ENCODE measurements at regions not wholly inside any gene's neighbourhood (a gene's known extent, or its start where the extent isn't known, plus 50 kb on each side); places are given as distances from the start of the nearest gene placed in this dataset.

- Histone ChIP-seq H3K27ac (no peak overlapping the region), H3K4me1 (no peaks in the 10 kb centered on the region), H3K27me3 (no peaks in the 10 kb centered on the region), H3K4me3 (no peak overlapping the region), H3K9me3 (no peaks in the 10 kb centered on the region), H3K36me3 (no peaks in the 10 kb centered on the region)
- TF ChIP-seq CTCF (IDR thresholded peaks at IDR 0.05): no peak
- no peak for DNase-seq (ENCODE audit: low spot score in 2 of 2)
- intact Hi-C loops (cut with DNase I): no loop called here
Observed at GRCh38 chr17:79533116-79533515, 77.7 kb downstream of the RBFOX3 start.

GRCh38 chr17:79532107-79532790, 78.6 kb downstream of the RBFOX3 start:
- H3K27me3 ChIP-seq: no peaks in the 10 kb centered on the region
- H3K36me3 ChIP-seq: no peaks in the 10 kb centered on the region
- TF ChIP-seq CTCF (IDR thresholded peaks at IDR 0.05): no peak
- H3K4me3 ChIP-seq: no peak overlapping the region
- H3K4me1 ChIP-seq: no peaks in the 10 kb centered on the region
- intact Hi-C loops (cut with DNase I): no loop called here
- no peak overlapping the region for H3K27ac ChIP-seq
- no peak for DNase-seq (ENCODE audit: low spot score in 2 of 2)
- H3K9me3 ChIP-seq: no peaks in the 10 kb centered on the region

GRCh38 chr17:79531191-79532095, 79.4 kb downstream of the RBFOX3 start:
- no peak for TF ChIP-seq CTCF (IDR thresholded peaks at IDR 0.05)
- Histone ChIP-seq H3K36me3 (no peaks in the 10 kb centered on the region), H3K4me1 (no peaks in the 10 kb centered on the region), H3K27ac (no peak overlapping the region), H3K9me3 (no peaks in the 10 kb centered on the region), H3K4me3 (no peak overlapping the region), H3K27me3 (no peaks in the 10 kb centered on the region)
- intact Hi-C loops (cut with DNase I): no loop called here
- no peak for DNase-seq (ENCODE audit: low spot score in 2 of 2)

- Histone ChIP-seq H3K36me3 (no peaks in the 10 kb centered on the region), H3K9me3 (no peaks in the 10 kb centered on the region), H3K4me3 (no peak overlapping the region), H3K4me1 (no peaks in the 10 kb centered on the region), H3K27me3 (no peaks in the 10 kb centered on the region), H3K27ac (no peak overlapping the region)
- intact Hi-C loops (cut with DNase I): no loop called here
- DNase-seq (ENCODE audit: low spot score in 2 of 2): no peak
- TF ChIP-seq CTCF (IDR thresholded peaks at IDR 0.05): no peak
Observed at GRCh38 chr17:79530361-79531105, 80.3 kb downstream of the RBFOX3 start.

GRCh38 chr17:79529661-79530081, 81.2 kb downstream of the RBFOX3 start:
- no peak for TF ChIP-seq CTCF (IDR thresholded peaks at IDR 0.05)
- no peak overlapping the region for H3K4me3 ChIP-seq
- intact Hi-C loops (cut with DNase I): no loop called here
- H3K4me1 ChIP-seq: no peaks in the 10 kb centered on the region
- no peaks in the 10 kb centered on the region for H3K36me3 ChIP-seq
- H3K27ac ChIP-seq: no peak overlapping the region
- H3K9me3 ChIP-seq: no peaks in the 10 kb centered on the region
- no peak for DNase-seq (ENCODE audit: low spot score in 2 of 2)
- H3K27me3 ChIP-seq: no peaks in the 10 kb centered on the region

Measured in ascending aorta (tissue), 2 donors.